Liver (tissue), 3 donors: ENCODE measurements at regions not wholly inside any gene's neighbourhood (a gene's known extent, or its start where the extent isn't known, plus 50 kb on each side); places are given as distances from the start of the nearest gene placed in this dataset.

Experiments
- GABPA ChIP-seq, 2 donors: IDR thresholded peaks in 1 of 2; conservative IDR thresholded peaks in 1 of 2; 2 replicates each; pipeline ENCODE4 v1.6.1; 2016; ENCODE audit warnings: antibody characterized with exemption in 2 of 2, mild to moderate bottlenecking in 1 of 2, moderate library complexity in 1 of 2
- ZBTB33 ChIP-seq: IDR thresholded peaks from 2 replicates; pipeline ENCODE4 v1.6.1; 2016; ENCODE audit warnings: antibody characterized with exemption
- TF ChIP-seq, protein P1 (sequence below): fragments of 150-350 bp; IDR thresholded peaks from 2 replicates; pipeline ENCODE4 v1.5.1; 2017; ENCODE audit warnings: improper control_type of control experiment, low read depth, low read length; ENCODE audit not compliant: missing input control
- donor health status: healthy.
- donor health status: healthy.

- TF ChIP-seq, protein P1, sequence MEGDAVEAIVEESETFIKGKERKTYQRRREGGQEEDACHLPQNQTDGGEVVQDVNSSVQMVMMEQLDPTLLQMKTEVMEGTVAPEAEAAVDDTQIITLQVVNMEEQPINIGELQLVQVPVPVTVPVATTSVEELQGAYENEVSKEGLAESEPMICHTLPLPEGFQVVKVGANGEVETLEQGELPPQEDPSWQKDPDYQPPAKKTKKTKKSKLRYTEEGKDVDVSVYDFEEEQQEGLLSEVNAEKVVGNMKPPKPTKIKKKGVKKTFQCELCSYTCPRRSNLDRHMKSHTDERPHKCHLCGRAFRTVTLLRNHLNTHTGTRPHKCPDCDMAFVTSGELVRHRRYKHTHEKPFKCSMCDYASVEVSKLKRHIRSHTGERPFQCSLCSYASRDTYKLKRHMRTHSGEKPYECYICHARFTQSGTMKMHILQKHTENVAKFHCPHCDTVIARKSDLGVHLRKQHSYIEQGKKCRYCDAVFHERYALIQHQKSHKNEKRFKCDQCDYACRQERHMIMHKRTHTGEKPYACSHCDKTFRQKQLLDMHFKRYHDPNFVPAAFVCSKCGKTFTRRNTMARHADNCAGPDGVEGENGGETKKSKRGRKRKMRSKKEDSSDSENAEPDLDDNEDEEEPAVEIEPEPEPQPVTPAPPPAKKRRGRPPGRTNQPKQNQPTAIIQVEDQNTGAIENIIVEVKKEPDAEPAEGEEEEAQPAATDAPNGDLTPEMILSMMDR: no peak
- no peak for TF ChIP-seq ZBTB33
- no peak for TF ChIP-seq GABPA (IDR thresholded peaks at IDR 0.05 in 1 of 2, conservative IDR thresholded peaks at IDR 0.05 in 1 of 2)
Observed at GRCh38 chr17:36813957-36814563, 123.2 kb upstream of the LHX1 start.
